SIG-M5 treated with dmso at 0.1 percent for 504 hours (cell line): ENCODE measurements at regions not wholly inside any gene's neighbourhood (a gene's known extent, or its start where the extent isn't known, plus 50 kb on each side); places are given as distances from the start of the nearest gene placed in this dataset.

Source experiments
- DNase-seq: peaks from one replicate; lab custom pipeline; 2025; ENCODE audit not compliant: unreplicated experiment; lab: John Stamatoyannopoulos, UW

GRCh38 chr1:208880433-208881100, 636.4 kb upstream of the PLXNA2 start:
- DNase-seq = no peak

- DNase-seq = no peak
Measured at GRCh38 chr1:208885060-208885459, 640.9 kb upstream of the PLXNA2 start.

- no peak for DNase-seq
Measured at GRCh38 chr1:208885650-208886049, 641.5 kb upstream of the PLXNA2 start.

- no peak for DNase-seq
Measured at GRCh38 chr1:208888376-208888775, 644.2 kb upstream of the PLXNA2 start.

GRCh38 chr1:208892147-208892546, 648.0 kb upstream of the PLXNA2 start:
- DNase-seq = no peak

GRCh38 chr1:208893251-208893650, 649.1 kb upstream of the PLXNA2 start:
- no peak for DNase-seq

- DNase-seq = no peak
Measured at GRCh38 chr1:208895181-208895580, 651.0 kb upstream of the PLXNA2 start.

GRCh38 chr1:208895820-208896219, 651.6 kb upstream of the PLXNA2 start:
- no peak for DNase-seq

- DNase-seq = no peak
Measured at GRCh38 chr1:208896768-208897167, 652.6 kb upstream of the PLXNA2 start.

GRCh38 chr1:208899438-208899837, 655.3 kb upstream of the PLXNA2 start:
- no peak for DNase-seq

GRCh38 chr1:208903251-208903905, 659.2 kb upstream of the PLXNA2 start:
- no peak for DNase-seq

- no peak for DNase-seq
Measured at GRCh38 chr1:208907790-208908189, 663.6 kb upstream of the PLXNA2 start.

- no peak for DNase-seq
Measured at GRCh38 chr1:208909011-208909984, 665.1 kb upstream of the PLXNA2 start.

GRCh38 chr1:208910161-208910560, 666.0 kb upstream of the PLXNA2 start:
- no peak for DNase-seq

GRCh38 chr1:208917281-208917680, 666.2 kb upstream of the CAMK1G start:
- no peak for DNase-seq

GRCh38 chr1:208917723-208918122, 665.8 kb upstream of the CAMK1G start:
- no peak for DNase-seq

- no peak for DNase-seq
Measured at GRCh38 chr1:208918160-208918559, 665.4 kb upstream of the CAMK1G start.

GRCh38 chr1:208919371-208919770, 664.1 kb upstream of the CAMK1G start:
- no peak for DNase-seq

GRCh38 chr1:208921259-208921658, 662.3 kb upstream of the CAMK1G start:
- no peak for DNase-seq

- DNase-seq = no peak
Measured at GRCh38 chr1:208923456-208923855, 660.1 kb upstream of the CAMK1G start.

- no peak for DNase-seq
Measured at GRCh38 chr1:208923946-208924720, 659.4 kb upstream of the CAMK1G start.
